ENCODE measurements at regions not wholly inside any gene's neighbourhood (a gene's known extent, or its start where the extent isn't known, plus 50 kb on each side); places are given as distances from the start of the nearest gene placed in this dataset.

- TF ChIP-seq YY1 (IDR thresholded peaks at IDR 0.05; ENCODE audit: low read depth): no peak
- no peak for TF ChIP-seq RAD21 (IDR thresholded peaks at IDR 0.05; ENCODE audit: low read length)
These were observed 571.9 kb downstream of the TAFA4 start (continued) for GRCh38 chr3:68360492-68360891.

GRCh38 chr3:68345781-68346180, 586.6 kb downstream of the TAFA4 start:
- no peak overlapping the region for H3K4me2 ChIP-seq
- no peaks in the 10 kb centered on the region for H3K36me3 ChIP-seq (replicated peaks in 1 of 2; ENCODE audit: control insufficient read depth in 1 of 2, insufficient read depth in 2 of 2, low read length in 1 of 2)
- no peaks in the 10 kb centered on the region for H3K27me3 ChIP-seq (ENCODE audit: insufficient read depth)
- CTCF ChIA-PET: interaction anchor here (1.1 kb wide), 1 partner anchor 9 kb away, joined by 3 read pairs; no protein-coding TSS in a partner anchor
- no peaks in the 10 kb centered on the region for H3K4me1 ChIP-seq (ENCODE audit: control insufficient read depth in 1 of 2, insufficient read depth in 2 of 2, low read depth in 1 of 2, low read length in 1 of 2)
- no peaks in the 10 kb centered on the region for H4K20me1 ChIP-seq (ENCODE audit: insufficient read depth)
- H3K79me2 ChIP-seq (ENCODE audit: insufficient read depth): no peaks in the 10 kb centered on the region
- 14% methylated on average over 1 of the region's 2 CpGs for WGBS (ENCODE audit: low lambda C conversion rate)
- no peak overlapping the region for H3K4me3 ChIP-seq (ENCODE audit: low read depth in 2 of 2, low read length in 1 of 2)
- H3K9ac ChIP-seq: no peak overlapping the region
- H3K9me3 ChIP-seq: no peaks in the 10 kb centered on the region
- no peaks in the 10 kb centered on the region for H3F3A ChIP-seq (replicated peaks; ENCODE audit: insufficient read depth)
- no peak for DNase-seq
- no peak for TF ChIP-seq MEF2A (IDR thresholded peaks at IDR 0.05; ENCODE audit: borderline replicate concordance, low read depth)
- TF ChIP-seq JUND (IDR thresholded peaks at IDR 0.05): no peak
- no peak for TF ChIP-seq RXRA (IDR thresholded peaks at IDR 0.05; ENCODE audit: borderline replicate concordance, low read depth)
- TF ChIP-seq SIN3A (IDR thresholded peaks at IDR 0.05; ENCODE audit: borderline replicate concordance, low read depth, low read length): no peak
- no peak for TF ChIP-seq GATA2 (CRISPR knock-in tag; IDR thresholded peaks at IDR 0.05)
- no peak for TF ChIP-seq USF2 (IDR thresholded peaks at IDR 0.05; ENCODE audit: borderline replicate concordance, low read depth, low read length)
- no peak for TF ChIP-seq REST (IDR thresholded peaks at IDR 0.05; ENCODE audit: low read depth, low read length)
- no peak for TF ChIP-seq TCF12 (IDR thresholded peaks at IDR 0.05)
- TF ChIP-seq EZH2phosphoT487 (IDR thresholded peaks at IDR 0.05; ENCODE audit: borderline replicate concordance, low read depth): no peak
- TF ChIP-seq USF1 (IDR thresholded peaks at IDR 0.05; ENCODE audit: borderline replicate concordance, low read depth): no peak
- no peak for TF ChIP-seq GABPA (IDR thresholded peaks at IDR 0.05; ENCODE audit: low read depth)
- no peak for TF ChIP-seq RAD21 (IDR thresholded peaks at IDR 0.05; ENCODE audit: low read length)
- no peak for TF ChIP-seq ZBTB33 (IDR thresholded peaks at IDR 0.05; ENCODE audit: borderline replicate concordance, low read depth)
- no peak for TF ChIP-seq SMC3 (IDR thresholded peaks at IDR 0.05; ENCODE audit: low read depth, low read length)
- POLR2A ChIA-PET: no interaction called here
- H3K9me2 ChIP-seq: no peaks in the 10 kb centered on the region
- no peak overlapping the region for H3K27ac ChIP-seq (ENCODE audit: low read depth in 2 of 2, low read length in 1 of 2)
- no peak overlapping the region for H2AFZ ChIP-seq (ENCODE audit: low read depth)
